ENCODE measurements at regions not wholly inside any gene's neighbourhood (a gene's known extent, or its start where the extent isn't known, plus 50 kb on each side); places are given as distances from the start of the nearest gene placed in this dataset.

DNA sequence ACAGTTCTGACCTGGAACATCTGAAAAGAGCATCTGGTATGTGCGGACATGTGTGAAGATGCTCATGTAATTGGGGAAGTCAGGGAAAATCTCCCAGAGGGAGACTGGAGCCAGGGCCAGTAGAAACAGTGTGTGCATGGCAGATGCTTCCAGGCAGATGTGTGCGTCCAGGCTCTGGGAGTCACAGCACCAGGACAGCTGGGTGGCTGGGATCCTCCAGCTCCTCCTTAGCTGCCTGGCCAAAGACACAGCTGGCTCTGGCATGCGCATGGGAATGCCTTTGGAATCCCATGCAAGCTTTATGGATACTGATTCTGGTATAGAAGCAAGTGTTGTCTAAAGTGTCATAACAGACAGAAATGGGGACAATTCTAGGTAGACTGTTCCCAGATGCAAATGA lies 369.7 kb downstream of the INSIG2 start:
- Histone ChIP-seq H3K4me2 (ENCODE audit: low read depth, low read length, poor library complexity, severe bottlenecking) (no peak overlapping the region), H3K9ac (ENCODE audit: low read depth, low read length, poor library complexity, severe bottlenecking) (no peak overlapping the region), H3K79me2 (ENCODE audit: insufficient read depth, low read length) (no peaks in the 10 kb centered on the region), H3K4me1 (ENCODE audit: insufficient read depth, low read length, poor library complexity, severe bottlenecking) (no peaks in the 10 kb centered on the region), H3K27me3 (ENCODE audit: insufficient read depth, low read length, poor library complexity, severe bottlenecking) (no peaks in the 10 kb centered on the region), H4K20me1 (ENCODE audit: insufficient read depth, low read length, poor library complexity, severe bottlenecking) (no peaks in the 10 kb centered on the region), H3K9me3 (ENCODE audit: insufficient read depth, low read depth, low read length) (no peaks in the 10 kb centered on the region), H3K9me2 (replicated peaks; ENCODE audit: low read depth, low read length) (no peaks in the 10 kb centered on the region), H2AFZ (ENCODE audit: low read length) (no peak overlapping the region), H3F3A (ENCODE audit: low read depth) (no peaks in the 10 kb centered on the region), H3K36me3 (ENCODE audit: insufficient read depth, low read length) (no peaks in the 10 kb centered on the region), H3K4me3 (ENCODE audit: low read length, poor library complexity, severe bottlenecking) (no peak overlapping the region)
- no peak for TF ChIP-seq EZH2phosphoT487 (IDR thresholded peaks at IDR 0.05; ENCODE audit: borderline replicate concordance)
- TF ChIP-seq, protein P1, sequence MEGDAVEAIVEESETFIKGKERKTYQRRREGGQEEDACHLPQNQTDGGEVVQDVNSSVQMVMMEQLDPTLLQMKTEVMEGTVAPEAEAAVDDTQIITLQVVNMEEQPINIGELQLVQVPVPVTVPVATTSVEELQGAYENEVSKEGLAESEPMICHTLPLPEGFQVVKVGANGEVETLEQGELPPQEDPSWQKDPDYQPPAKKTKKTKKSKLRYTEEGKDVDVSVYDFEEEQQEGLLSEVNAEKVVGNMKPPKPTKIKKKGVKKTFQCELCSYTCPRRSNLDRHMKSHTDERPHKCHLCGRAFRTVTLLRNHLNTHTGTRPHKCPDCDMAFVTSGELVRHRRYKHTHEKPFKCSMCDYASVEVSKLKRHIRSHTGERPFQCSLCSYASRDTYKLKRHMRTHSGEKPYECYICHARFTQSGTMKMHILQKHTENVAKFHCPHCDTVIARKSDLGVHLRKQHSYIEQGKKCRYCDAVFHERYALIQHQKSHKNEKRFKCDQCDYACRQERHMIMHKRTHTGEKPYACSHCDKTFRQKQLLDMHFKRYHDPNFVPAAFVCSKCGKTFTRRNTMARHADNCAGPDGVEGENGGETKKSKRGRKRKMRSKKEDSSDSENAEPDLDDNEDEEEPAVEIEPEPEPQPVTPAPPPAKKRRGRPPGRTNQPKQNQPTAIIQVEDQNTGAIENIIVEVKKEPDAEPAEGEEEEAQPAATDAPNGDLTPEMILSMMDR (conservative IDR thresholded peaks at IDR 0.05; ENCODE audit: low read length) = no peak

DNA sequence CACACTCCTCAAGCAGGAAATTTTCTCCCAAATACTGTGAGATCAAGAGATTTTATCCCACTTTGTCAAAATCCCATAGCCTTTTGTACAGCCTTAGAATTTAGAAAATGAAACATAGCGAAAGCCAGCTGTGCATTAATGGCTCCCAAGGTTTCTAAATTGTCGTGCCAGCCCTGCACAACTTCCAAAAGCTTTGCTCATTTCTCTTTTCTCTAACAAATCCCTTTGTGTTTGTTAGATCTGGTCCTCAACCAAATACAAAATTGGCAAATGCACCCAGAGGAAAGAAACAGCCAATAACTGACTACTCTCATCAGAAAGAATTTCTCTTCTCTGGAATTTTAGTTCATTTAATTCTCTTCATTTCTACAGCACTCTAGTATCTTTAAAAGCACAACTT lies 361.1 kb downstream of the INSIG2 start:
- no peak overlapping the region for H3K4me3 ChIP-seq (ENCODE audit: low read length, poor library complexity, severe bottlenecking)
- TF ChIP-seq, protein P1 (conservative IDR thresholded peaks at IDR 0.05; ENCODE audit: low read length) = no peak
- TF ChIP-seq EZH2phosphoT487 (IDR thresholded peaks at IDR 0.05; ENCODE audit: borderline replicate concordance) = no peak
- no peak overlapping the region for H3K4me2 ChIP-seq (ENCODE audit: low read depth, low read length, poor library complexity, severe bottlenecking)
- H4K20me1 ChIP-seq (ENCODE audit: insufficient read depth, low read length, poor library complexity, severe bottlenecking) = no peaks in the 10 kb centered on the region
- no peaks in the 10 kb centered on the region for H3K9me3 ChIP-seq (ENCODE audit: insufficient read depth, low read depth, low read length)
- H3K36me3 ChIP-seq (ENCODE audit: insufficient read depth, low read length) = no peaks in the 10 kb centered on the region
- H3F3A ChIP-seq (ENCODE audit: low read depth) = no peaks in the 10 kb centered on the region
- no peaks in the 10 kb centered on the region for H3K27me3 ChIP-seq (ENCODE audit: insufficient read depth, low read length, poor library complexity, severe bottlenecking)
- no peaks in the 10 kb centered on the region for H3K79me2 ChIP-seq (ENCODE audit: insufficient read depth, low read length)
- no peaks in the 10 kb centered on the region for H3K9me2 ChIP-seq (replicated peaks; ENCODE audit: low read depth, low read length)
- no peaks in the 10 kb centered on the region for H3K4me1 ChIP-seq (ENCODE audit: insufficient read depth, low read length, poor library complexity, severe bottlenecking)
- no peak overlapping the region for H2AFZ ChIP-seq (ENCODE audit: low read length)
- H3K9ac ChIP-seq (ENCODE audit: low read depth, low read length, poor library complexity, severe bottlenecking) = no peak overlapping the region

DNA sequence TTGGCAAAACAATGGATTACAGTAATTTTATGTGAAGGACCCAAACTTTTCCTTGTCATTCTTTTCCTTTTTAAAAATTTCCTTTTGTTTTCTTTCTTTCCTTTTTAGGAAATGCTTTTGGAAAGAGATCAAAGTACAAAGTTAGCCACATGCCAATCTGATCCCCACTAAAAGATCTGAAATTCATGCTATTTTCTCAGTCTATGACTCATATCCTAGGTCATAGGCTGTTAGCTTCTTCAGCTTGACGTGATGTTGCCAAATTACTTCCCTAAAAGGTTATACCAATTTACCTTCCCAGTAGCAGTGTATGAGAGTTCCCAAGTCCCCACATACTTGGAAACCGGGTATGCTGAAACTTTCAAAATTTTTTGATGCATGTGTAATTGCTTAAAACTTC lies 355.3 kb downstream of the INSIG2 start:
- Histone ChIP-seq H3K36me3 (ENCODE audit: insufficient read depth, low read length) (no peaks in the 10 kb centered on the region), H3K27me3 (ENCODE audit: insufficient read depth, low read length, poor library complexity, severe bottlenecking) (no peaks in the 10 kb centered on the region), H2AFZ (ENCODE audit: low read length) (no peak overlapping the region), H3K4me1 (ENCODE audit: insufficient read depth, low read length, poor library complexity, severe bottlenecking) (no peaks in the 10 kb centered on the region), H3K9me2 (replicated peaks; ENCODE audit: low read depth, low read length) (no peaks in the 10 kb centered on the region), H3F3A (ENCODE audit: low read depth) (no peaks in the 10 kb centered on the region), H3K4me2 (ENCODE audit: low read depth, low read length, poor library complexity, severe bottlenecking) (no peak overlapping the region), H3K9ac (ENCODE audit: low read depth, low read length, poor library complexity, severe bottlenecking) (no peak overlapping the region), H3K9me3 (ENCODE audit: insufficient read depth, low read depth, low read length) (no peaks in the 10 kb centered on the region), H4K20me1 (ENCODE audit: insufficient read depth, low read length, poor library complexity, severe bottlenecking) (no peaks in the 10 kb centered on the region), H3K79me2 (ENCODE audit: insufficient read depth, low read length) (no peaks in the 10 kb centered on the region), H3K4me3 (ENCODE audit: low read length, poor library complexity, severe bottlenecking) (no peak overlapping the region)
- TF ChIP-seq EZH2phosphoT487 (IDR thresholded peaks at IDR 0.05; ENCODE audit: borderline replicate concordance) = no peak
- TF ChIP-seq, protein P1 (conservative IDR thresholded peaks at IDR 0.05; ENCODE audit: low read length) = no peak
